ENCODE measurements at regions not wholly inside any gene's neighbourhood (a gene's known extent, or its start where the extent isn't known, plus 50 kb on each side); places are given as distances from the start of the nearest gene placed in this dataset.

DNA sequence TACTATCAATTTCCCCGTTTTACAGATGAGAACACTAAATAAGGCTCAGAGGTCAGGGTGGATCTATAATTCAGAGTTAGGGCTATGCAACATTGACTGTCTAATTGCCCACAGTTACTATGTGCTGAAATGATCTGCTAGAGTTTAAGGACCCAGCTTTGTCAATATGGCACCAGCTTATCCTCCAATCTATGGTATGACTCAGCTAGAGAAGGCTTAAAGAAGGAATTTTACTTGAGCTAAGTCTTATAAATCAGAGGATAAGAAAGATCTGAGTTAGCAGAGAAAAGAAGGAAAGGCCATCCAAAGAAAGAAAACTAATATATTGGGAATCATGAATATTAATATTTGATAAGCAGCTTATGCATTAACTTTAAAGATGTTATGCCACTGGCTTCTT is 78.1 kb downstream of the ASB9 start:
- no peak for DNase-seq

- DNase-seq = no peak
Measured at GRCh38 chrX:15188039-15188438, 81.8 kb downstream of the ASB9 start.

DNA sequence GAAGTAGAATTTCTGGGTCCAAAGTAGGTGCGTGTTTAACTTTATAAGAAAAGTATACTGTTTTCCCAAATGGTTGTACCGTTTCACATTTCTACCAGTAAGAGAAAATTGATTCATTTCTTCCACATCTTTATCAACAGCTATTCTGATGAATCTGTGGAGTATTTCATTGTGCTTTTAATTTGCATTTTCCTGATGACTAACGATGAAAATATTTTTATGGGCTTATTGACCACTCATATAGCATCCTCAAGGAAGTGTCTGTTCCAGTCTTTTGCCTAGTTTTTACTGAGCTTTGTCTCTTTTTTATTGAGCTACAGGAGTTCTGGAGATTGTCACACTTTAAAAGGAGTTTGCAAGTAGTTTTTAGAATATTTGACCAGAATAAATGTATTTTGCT is 92.6 kb downstream of the ASB9 start:
- no peak for DNase-seq

GRCh38 chrX:15173411-15173810 is 96.5 kb downstream of the ASB9 start:
- DNase-seq = no peak

DNA sequence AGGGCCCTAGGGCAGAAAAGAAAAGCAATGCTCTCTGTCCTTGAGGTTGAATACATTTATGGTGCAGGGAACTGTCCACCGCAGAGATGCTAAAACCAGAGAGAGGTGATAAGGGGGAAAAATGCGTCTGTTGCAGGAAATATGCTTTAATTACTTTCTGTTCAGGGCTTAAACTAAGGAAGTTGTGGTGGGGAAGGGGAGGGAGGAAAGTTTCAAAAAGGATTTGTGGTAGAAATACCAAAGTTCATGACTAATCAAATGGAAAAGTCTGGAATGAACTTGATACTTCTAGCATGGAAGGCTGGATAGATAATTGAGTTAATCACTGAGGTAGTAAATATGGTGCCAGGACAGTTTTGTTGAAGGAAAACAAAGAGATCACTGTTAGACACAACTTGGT is 99.0 kb downstream of the ASB9 start:
- DNase-seq = no peak

GRCh38 chrX:15167826-15168225 is 102.1 kb downstream of the ASB9 start:
- no peak for DNase-seq

- no peak for DNase-seq
Measured at GRCh38 chrX:15165832-15166231, 104.1 kb downstream of the ASB9 start.

DNA sequence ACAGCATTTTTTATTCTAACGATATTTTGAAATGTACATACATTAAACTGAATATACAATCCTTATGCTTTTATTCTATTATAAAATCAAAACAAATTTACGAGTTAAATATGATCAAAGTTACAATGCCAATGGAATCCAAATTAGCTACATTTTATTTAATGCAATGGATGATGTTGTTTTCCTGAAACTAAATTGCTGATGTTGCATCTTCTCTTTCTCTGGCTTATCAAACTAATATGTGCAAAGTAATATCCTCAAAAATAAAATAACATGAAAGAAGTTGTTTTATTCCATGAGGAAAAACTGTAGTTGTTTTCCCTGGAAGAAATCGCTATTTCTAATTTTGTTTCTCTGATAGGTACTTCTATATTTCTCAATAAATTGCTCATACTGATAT is 106.8 kb downstream of the ASB9 start:
- DNase-seq = no peak

- DNase-seq = no peak
Measured at GRCh38 chrX:15160558-15161095, 109.3 kb downstream of the ASB9 start.

DNA sequence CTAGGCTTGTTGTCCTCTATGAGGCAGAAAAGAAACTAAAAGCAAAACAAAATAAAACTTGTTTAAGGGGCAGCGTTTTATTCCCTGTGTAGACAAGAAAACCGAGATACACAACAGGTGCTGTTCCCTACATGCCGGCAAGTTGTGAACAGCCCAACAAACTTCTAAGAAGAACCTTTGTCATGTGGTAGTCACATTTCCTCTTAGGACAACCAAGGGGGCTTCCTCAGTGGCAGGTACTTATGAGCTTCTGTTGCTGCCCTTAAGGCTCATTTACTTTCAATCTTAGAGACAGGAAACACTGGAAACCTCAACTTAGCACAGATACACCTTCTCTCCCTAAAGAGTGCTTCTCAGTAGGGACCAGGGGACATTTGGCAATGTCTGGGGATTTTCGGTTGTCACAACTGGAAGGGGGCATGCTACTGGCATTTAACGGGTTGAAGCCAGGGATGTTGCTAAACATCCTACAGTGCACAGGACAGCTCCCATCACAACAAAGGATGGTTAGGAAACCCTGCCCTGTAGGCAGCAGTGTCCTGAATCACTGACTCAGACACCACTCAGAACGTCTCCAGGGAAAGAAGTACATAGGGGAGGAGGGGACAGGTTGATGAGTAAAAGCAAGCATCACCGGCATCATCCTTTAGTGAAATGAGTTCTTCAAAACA is 111.0 kb downstream of the ASB9 start:
- no peak for DNase-seq

GRCh38 chrX:15158350-15158735 is 111.5 kb downstream of the ASB9 start:
- no peak for DNase-seq

GRCh38 chrX:15157624-15158023 is 112.3 kb downstream of the ASB9 start:
- no peak for DNase-seq

DNA sequence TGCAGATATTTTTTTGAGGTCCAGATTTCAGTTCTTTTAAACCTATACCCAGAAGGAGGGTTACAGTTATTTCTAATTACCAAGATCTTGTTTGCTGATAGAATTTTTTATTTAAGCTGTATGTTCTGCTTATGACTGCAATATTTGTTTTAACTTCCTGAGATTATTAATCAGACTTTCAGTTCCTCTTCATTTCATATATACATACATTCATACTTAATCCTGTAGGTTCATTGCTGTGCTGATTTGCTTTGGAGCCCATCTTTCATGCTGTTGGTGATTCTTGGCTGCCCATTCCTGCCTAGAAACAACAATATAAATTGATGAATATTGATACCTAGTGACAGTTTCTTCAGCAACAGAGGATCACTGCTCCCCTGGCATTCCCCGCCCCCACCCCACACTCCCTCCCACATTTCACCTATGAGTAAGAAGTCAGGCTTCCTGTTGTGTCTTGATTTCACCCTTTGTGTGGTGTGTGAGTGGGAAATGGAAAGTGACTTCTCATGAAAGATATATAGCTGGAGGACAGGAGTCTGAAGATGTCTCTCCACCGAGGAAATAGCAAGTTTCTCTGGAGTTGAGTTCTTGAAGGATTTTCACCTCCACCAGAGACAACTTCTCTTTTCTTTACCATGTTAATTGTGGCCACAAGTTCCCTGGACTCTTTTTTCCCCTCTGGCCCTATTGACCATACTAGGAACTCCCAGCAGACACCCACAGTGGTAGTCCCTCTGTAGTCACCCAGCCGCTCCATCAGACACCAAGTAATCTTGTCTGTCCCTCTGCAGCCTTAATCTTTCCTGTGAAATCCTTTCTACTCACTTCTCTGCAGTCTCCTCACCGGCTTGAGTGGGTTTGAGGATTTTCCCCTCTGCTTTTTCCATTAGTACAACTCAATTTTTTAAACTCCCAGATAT is 118.4 kb downstream of the ASB9 start:
- DNase-seq = peak; percentile 7

DNA sequence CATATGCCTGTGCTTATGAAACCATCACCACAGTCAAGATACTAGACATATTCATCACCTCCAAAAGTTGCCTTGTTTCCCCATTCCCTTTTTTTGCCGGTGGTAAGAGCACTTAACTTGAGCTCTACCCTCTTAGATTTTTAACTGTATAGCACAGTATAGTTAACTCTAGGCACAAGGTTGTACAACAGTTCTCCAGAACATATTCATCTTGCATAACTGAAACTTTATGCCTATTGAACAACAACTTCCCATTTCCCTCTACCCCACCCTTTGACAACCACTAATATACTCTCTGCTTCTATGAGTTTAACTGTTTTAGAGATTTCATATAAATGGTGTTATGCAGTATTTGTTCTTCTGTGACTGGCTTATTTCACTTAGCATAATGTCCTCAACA is 119.3 kb downstream of the ASB9 start:
- no peak for DNase-seq

DNA sequence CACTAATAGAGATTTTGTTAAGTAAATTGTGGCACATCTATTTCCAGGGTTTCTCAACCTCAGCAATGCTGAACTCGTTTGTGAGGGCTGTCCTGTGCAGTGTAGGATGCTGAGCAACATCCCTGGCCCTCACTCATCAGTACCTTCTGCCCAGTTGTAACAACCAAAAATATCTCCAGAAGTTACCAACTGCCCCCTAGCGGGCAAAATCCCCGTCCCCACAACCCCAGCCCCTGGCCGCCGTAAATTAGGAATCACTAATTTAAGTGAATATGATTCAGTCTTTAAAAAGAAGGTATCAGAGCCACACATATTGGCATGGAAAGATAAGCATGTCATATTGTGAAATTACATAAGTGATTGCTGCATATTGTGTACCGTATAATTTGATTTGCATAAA is 123.4 kb downstream of the ASB9 start:
- DNase-seq = no peak

DNA sequence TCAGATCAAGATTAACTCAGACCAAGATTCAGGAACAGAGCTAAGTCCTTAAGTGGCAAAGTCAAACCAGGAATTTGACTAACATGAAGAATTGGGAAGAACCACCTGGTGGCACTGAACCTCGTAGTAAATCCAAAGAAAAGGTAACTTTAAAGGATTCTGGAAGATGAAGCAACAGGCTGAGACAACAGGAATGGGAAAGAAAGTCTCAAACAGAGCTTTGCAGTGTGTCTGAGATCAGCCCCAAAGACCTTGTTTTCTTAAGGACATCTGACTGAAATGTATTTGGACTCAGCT is 126.1 kb downstream of the ASB9 start:
- DNase-seq = no peak

DNA sequence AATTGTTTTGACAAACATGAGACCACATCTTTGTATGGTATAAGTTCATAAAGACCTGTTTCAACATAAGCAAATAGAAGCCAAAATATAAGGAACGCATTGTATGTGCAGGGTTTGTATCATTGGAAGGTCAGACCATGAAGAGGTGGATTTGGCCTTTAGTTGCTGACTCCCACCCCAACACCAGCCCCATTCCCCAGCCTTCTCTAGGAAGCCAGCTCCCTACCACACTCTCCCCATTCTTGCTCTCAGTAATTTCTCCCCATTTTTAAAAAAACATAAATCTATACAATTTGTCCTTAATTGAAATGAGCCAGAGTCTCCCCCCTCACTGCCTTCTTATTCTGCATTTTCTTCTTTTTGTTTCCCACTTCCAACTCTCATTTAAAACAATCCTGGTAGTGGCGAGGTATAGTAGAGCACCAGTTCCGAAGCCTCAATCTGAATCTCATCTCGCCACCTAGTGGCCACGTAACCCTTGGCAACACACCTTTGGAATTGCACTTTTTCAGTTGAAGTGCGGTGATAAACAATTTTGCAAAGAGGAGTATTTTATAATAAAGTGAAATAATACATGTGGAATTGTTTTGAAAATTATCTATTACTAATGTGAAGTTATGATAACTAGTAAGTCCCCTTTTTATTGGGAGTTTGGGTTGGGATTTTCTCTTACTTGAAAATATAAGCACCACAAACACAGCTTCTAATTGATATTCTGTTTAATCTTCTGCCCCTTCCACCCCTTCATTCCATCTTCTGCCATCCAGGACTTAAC is 126.6 kb downstream of the ASB9 start:
- no peak for DNase-seq

DNA sequence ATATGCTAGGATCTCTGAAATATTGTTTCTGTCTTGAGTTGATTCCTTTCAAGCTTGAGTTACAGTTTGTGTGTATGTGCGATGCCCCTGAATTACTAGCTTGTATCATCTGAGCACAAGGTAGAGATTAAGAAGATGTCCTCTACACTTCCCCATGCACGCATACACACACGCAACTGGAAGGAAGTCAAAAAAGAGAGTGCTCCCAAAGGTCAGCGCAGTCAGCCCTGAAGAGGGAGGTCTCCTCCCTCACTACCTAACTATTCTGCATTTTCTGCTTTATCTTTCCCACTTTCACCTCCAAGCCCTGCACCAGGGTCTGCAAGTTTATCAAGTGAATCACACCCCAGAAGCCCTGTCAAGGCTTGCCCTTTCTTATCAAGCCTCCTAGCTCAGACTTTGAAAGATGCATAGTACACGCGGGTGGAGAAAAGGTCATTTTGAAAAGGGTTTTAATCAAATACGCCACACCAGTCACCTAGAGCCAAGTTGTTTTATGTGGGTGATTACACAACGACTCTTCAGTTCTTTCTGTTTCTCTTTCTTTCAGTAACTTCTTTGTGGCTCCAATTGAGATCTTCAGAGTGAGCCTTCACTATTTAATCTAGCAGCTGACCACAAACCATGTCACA is 127.7 kb downstream of the ASB9 start:
- DNase-seq = no peak

GRCh38 chrX:15136795-15137194 is 133.1 kb downstream of the ASB9 start:
- no peak for DNase-seq

DNA sequence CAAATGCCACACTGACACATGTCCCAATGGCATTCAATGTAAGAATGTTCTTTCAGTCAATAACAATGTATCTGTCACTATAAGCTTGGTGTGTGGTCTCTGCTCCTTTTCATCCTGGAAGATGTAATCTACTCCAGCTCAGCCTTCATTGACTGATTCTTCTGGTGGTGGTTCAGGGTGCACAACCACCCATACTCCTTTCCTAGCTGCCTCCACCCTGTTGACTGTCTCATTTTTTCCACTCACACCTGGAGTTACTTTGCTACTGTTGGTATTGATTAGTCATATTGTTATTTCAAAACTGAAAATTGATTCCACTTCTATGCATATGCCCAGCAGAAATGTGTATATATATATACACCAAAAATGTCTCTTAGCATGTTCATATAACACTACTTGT is 140.5 kb downstream of the ASB9 start:
- DNase-seq = no peak

DNA sequence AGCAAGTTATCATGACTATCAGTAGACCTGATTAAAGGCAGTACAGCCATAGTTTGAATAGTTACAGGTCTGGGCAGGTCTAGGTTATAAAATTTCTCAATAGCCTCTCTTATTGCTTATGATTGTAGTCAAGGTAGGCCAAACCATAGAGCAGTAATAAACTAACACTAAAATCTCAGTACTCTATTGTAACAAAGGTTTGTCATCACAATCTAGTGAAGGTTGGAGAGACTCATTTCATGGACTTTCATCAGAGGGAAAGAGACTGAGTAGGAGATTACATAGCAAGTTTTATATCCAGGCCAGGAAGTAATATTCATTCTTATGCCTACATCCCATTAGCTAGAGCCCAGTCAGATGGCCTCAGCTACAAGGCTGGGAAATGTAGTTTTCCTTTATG is 141.0 kb downstream of the ASB9 start:
- no peak for DNase-seq

- no peak for DNase-seq
Measured at GRCh38 chrX:15127010-15127409, 142.9 kb downstream of the ASB9 start.

DNA sequence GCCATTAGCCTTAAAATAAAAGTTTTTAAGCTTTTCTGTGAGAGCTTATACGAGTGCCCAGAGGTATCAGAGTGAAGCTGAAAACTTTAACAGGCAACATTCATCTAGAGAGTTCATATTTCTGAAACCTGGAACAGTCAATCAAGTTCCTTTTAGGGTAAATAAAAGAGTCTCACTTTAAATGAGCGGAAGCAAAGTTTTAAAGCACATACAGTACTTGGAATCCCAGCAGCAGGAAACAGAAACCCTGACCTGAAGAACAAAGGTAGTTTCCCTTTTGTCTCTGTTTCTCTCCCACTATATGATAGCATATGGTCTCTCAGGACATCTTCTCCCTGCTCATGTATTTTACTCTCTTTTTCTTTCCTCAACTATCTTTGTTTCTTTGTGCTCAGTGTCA is 153.0 kb downstream of the ASB9 start:
- no peak for DNase-seq

Measured in activated effector memory CD4-positive, alpha-beta T cell treated with Interleukin-2 at 50 U/mL for 16 hours (primary cell).